ENCODE measurements at regions not wholly inside any gene's neighbourhood (a gene's known extent, or its start where the extent isn't known, plus 50 kb on each side); places are given as distances from the start of the nearest gene placed in this dataset.

DNA sequence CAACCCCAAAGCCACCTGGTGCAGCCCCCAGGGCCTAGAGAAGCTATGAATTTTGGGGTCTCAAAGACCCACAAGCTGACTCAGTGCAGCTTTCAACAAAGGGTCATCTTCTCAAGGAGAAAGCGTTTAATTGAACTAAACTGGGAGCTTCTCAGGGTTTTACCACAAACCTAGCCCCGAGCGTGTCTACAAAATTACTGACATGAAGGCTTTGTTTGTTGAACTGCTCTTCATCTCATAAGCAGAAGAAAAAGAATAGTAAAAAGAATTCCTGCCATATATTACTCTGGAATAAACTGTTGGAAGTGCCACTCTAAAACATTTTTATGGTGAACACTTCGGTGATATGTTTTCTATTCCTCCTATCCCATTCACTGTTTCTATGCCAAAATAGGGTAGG is 50.8 kb upstream of the INCENP start:
- ATAC-seq (ENCODE audit: low read depth in 2 of 2) (no peak), DNase-seq (no peak)
- Mint-ChIP-seq H3K4me3 (no peak overlapping the region), H3K9me3 (no peaks in the 10 kb centered on the region), H3K27me3 (peaks cover 0 to 15% (median 14%) of the 10 kb centered on the region in 3 donors), H3K27ac (no peak overlapping the region), H3K4me1 (no peaks in the 10 kb centered on the region), H3K36me3 (no peaks in the 10 kb centered on the region)

DNA sequence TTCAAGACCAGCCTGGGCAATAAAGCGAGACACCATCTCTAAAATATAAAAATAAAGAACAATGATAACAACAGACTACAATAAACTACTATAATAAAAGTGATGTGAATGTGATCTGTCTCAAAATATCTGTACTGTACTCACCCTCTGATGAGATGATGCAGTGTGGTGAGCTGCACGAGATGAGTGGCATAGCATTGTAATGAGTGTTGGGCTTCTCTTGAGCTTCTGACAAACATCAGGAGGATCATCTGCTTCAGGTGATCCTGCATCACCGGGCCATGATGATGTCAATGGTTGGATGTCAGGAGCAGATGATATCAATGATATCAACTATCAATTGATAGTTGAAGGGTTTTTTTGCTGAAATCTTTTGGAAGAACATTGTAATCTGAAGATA is 52.4 kb upstream of the INCENP start:
- ATAC-seq (ENCODE audit: low read depth in 2 of 2) = no peak
- H3K4me3 Mint-ChIP-seq = no peak overlapping the region
- no peaks in the 10 kb centered on the region for H3K9me3 Mint-ChIP-seq
- H3K27ac Mint-ChIP-seq = no peak overlapping the region
- DNase-seq = no peak
- no peaks in the 10 kb centered on the region for H3K4me1 Mint-ChIP-seq
- H3K27me3 Mint-ChIP-seq = peaks cover 0 to 19% (median 14%) of the 10 kb centered on the region in 3 donors
- H3K36me3 Mint-ChIP-seq = no peaks in the 10 kb centered on the region

DNA sequence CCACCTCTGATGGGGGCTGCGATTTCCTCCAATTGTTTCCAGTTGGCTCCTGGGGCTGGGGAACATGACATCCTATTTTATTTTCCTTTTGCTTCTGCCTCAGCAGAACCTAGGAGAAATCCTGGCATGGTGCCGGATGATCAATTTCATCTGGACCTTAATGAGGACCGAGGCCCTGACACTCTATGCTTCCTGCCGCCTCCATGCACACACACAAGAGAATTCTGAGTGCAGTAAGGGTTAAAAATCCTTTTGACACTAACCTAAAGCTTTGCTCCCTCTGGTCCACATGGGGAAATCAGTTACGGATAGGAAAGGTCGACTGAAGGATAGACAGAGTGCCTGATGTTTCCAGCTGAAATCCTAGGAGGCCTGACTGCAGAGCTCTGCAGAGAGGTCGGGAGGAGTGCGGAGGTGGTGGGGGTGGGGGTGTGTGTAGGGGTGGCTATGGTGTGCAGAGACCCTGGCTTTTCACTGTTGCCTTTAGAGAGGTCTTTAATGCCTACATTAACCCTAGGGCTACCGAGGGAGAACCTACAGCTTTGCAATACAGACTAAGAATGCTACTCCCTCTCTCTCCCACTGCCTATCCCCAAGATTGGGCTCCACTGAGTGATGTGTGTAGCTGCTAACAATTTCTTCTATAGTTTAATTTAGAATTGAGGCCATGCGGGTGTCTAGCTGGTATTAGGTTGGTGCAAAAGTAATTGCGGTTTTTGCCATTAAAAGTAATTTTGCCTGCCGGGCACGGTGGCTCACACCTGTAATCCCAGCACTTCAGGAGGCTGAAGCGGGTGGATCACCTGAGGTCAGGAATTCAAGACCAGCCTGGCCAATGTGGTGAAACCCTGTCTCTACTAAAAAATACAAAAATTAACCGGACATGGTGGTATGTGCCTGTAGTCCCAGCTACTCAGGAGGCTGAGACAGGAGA is 53.6 kb upstream of the INCENP start:
- Mint-ChIP-seq H3K36me3 (no peaks in the 10 kb centered on the region), H3K4me1 (no peaks in the 10 kb centered on the region), H3K27me3 (peaks cover 0 to 19% (median 18%) of the 10 kb centered on the region in 3 donors), H3K9me3 (no peaks in the 10 kb centered on the region), H3K27ac (peak overlapping the region in 1 of 6 donors; percentile 33), H3K4me3 (no peak overlapping the region)
- no peak for ATAC-seq (ENCODE audit: low read depth in 2 of 2)
- DNase-seq = no peak

DNA sequence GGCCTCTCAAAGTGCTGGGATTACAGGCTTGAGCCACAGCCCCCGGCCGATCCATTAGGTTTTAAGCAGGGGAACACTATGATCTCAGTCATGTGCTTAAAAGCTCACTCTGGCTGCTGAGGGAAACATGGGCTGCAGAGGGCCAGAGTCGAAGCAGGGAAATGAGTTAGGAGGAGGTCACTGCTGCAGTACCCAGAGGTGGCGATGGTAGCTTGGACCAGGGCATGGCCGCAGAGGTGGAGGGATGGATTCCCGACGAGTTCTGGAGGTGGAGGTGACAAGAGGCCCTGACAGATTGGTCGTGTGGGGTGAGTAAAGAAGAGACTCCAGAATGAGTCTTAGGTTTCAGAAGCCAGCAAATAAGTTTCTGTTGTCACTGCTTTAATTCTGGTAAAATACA is 54.4 kb upstream of the INCENP start:
- peak overlapping the region in 1 of 6 donors; percentile 65 for H3K27ac Mint-ChIP-seq
- ATAC-seq (ENCODE audit: low read depth in 2 of 2) (no peak), DNase-seq (no peak)
- H3K36me3 Mint-ChIP-seq = no peaks in the 10 kb centered on the region
- peaks cover 0 to 21% (median 19%) of the 10 kb centered on the region in 3 donors for H3K27me3 Mint-ChIP-seq
- H3K4me1 Mint-ChIP-seq = no peaks in the 10 kb centered on the region
- no peak overlapping the region for H3K4me3 Mint-ChIP-seq
- no peaks in the 10 kb centered on the region for H3K9me3 Mint-ChIP-seq

DNA sequence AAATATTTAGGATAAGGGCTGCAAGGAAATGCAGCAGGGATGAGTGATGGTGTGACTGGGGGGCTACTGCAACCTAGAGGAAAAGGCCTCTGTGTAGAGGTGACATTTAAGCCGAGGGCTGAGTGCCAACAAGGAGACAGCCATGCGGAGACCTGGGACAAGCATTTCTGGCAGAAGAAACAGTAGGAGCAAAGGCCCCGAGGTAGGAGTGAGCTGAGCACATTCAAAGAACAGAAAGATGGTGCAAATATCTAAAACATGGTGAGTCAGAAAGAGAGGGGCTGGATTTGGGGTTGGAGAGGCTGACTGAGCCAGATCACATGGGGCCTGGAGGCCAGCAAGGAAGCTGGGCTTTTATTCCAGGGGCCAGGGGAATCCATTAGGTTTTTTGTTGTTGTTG is 55.1 kb upstream of the INCENP start:
- Mint-ChIP-seq H3K4me3 (no peak overlapping the region), H3K9me3 (no peaks in the 10 kb centered on the region), H3K27me3 (peaks cover 0 to 21% (median 19%) of the 10 kb centered on the region in 3 donors), H3K27ac (no peak overlapping the region), H3K4me1 (no peaks in the 10 kb centered on the region), H3K36me3 (no peaks in the 10 kb centered on the region)
- DNase-seq (no peak), ATAC-seq (ENCODE audit: low read depth in 2 of 2) (no peak)

DNA sequence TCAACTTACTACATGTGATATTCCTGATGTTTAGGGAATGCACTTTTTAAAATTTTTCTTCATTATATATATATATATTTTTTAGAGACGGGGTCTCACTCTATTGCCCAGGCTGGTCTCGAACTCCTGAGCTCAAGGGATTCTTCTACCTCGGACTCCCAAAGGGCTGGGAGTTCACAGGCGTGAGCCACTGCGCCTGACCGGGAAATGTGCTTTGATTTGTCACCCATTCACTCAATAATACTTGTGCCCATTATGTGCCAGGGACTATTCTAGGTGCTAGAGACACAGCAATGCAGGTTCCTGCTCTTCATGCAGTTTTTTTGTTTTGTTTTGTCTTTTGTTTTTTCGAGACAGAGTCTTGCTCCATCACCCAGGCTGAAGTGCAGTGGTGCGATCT is 56.1 kb upstream of the INCENP start:
- ATAC-seq (ENCODE audit: low read depth in 2 of 2) (no peak), DNase-seq (no peak)
- Mint-ChIP-seq H3K27ac (no peak overlapping the region), H3K4me1 (no peaks in the 10 kb centered on the region), H3K9me3 (no peaks in the 10 kb centered on the region), H3K4me3 (no peak overlapping the region), H3K27me3 (peaks cover 0 to 26% (median 19%) of the 10 kb centered on the region in 3 donors), H3K36me3 (no peaks in the 10 kb centered on the region)

DNA sequence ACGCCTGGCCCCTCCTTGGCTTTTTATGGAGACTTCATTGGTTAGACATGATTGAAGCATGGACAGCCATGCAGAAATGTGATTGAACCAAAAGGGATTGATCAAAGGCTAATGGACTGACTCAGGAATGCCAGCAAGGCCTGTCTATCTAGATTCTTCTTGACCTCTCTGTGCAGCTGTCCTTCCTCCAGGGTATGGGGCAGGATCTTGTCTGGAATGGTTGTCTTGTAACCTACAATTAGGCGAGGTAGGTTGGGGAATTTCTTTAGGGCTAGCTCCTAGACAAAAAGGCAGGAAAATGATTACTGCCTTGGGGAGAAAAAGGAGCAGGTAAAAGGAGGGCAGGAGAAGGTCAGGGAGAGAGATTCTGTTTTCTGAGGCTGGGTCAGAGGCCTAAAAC is 59.6 kb upstream of the INCENP start:
- ATAC-seq (ENCODE audit: low read depth in 2 of 2) (no peak), DNase-seq (no peak)
- Mint-ChIP-seq H3K9me3 (no peaks in the 10 kb centered on the region), H3K27ac (peak overlapping the region in 1 of 6 donors; percentile 32), H3K4me1 (no peaks in the 10 kb centered on the region), H3K36me3 (no peaks in the 10 kb centered on the region), H3K27me3 (peaks cover 0 to 25% (median 15%) of the 10 kb centered on the region in 3 donors), H3K4me3 (no peak overlapping the region)

DNA sequence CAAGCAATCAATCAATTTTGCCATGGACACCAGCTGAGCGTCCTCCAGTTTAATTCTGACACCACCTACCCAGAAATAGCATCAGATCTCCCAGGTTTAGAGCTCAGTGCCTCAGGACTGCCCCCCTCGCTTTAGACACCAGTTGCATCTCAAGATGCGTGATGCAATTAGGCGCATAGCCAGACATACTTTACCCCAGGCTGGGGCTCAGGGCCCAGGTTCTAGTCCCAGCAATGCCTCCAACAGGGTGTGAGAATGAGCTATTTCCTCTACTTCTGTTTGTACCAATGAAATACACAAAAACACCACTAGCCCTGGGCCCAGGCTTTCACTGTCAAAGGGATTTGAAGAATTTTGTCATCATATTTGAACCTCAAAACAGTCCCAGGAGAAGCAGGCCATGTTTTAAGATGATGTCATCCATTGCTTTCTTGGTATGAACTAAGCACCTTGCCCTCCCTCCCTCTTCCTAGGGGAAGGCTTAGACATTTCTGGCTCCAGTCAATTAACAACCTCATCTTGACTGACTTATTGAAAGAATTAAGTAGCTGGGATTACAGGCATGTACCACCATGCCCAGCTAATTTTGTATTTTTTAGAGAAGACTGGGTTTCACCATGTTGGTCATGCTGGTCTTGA is 61.5 kb upstream of the INCENP start:
- no peaks in the 10 kb centered on the region for H3K9me3 Mint-ChIP-seq
- H3K4me3 Mint-ChIP-seq = no peak overlapping the region
- DNase-seq (no peak), ATAC-seq (ENCODE audit: low read depth in 2 of 2) (no peak)
- H3K4me1 Mint-ChIP-seq = no peaks in the 10 kb centered on the region
- no peaks in the 10 kb centered on the region for H3K36me3 Mint-ChIP-seq
- peaks cover 0 to 16% (median 1%) of the 10 kb centered on the region in 3 donors for H3K27me3 Mint-ChIP-seq
- peak overlapping the region in 2 of 6 donors; percentile 44 to 50 for H3K27ac Mint-ChIP-seq

DNA sequence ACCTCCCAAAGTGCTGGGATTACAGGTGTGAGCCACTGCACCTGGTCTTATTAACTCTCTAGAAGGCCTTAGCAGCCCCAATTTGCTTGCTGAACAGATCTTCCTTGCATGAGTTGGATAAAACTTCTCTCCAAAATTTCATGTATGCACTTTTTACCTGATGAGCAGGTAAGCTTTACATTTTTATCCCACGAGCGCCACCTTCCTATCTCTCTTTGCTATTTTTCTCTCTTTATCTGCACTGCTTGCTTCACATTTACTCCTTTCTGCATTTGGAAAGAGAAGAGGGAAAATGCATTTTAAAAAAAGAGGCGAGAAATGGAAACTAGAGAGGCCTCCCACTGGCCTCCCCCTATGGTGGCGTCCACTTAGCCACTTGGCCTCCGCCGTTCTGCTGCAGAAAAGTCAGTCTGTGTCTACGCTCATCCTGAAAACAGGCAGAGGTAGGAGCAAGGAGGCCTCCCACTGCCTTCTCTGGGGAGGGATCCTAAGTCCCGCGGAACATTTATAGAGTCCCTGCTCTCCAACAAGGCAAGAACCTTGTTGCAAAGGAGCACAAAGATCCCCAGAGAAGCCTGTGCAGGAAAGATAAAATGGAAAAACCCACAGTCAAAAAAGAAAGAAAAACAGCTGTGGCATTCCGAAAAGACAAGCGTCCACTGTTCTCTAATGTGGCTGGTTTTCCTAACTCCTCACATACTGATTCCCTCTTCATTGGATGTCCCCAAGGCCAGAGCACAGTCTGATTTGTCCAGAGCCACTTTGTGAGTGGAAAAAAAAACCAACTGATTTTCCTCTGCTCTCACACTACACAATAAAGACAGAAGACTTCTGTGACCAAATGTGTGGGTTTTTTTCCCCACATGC is 62.2 kb upstream of the INCENP start:
- Mint-ChIP-seq H3K9me3 (no peaks in the 10 kb centered on the region), H3K4me1 (no peaks in the 10 kb centered on the region), H3K27me3 (peaks cover 0 to 16% (median 0%) of the 10 kb centered on the region in 3 donors), H3K36me3 (no peaks in the 10 kb centered on the region), H3K27ac (peak overlapping the region in 2 of 6 donors; percentile 44 to 59), H3K4me3 (no peak overlapping the region)
- ATAC-seq (ENCODE audit: low read depth in 2 of 2) (no peak), DNase-seq (no peak)

DNA sequence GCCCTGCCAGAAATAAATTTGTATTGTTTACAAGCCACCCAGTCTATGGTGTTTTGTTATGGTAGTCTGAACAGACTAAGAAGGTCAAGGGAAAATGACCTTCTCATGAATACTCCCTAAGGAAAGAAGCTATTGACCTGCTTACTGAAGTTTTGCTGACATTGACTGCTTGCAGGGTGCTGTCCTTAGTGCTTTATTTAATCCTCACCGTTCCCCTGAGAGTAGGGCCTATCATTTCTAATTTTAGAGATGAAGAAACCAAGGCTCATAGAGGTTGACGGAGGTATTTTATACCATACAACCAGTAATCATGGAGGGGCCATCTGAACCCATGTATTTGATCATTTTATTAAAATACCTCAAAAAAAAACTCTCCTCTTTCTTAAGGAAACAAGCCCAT is 66.7 kb upstream of the INCENP start:
- Mint-ChIP-seq H3K27ac (no peak overlapping the region), H3K27me3 (peaks cover 12 to 26% (median 21%) of the 10 kb centered on the region in 3 donors), H3K4me3 (no peak overlapping the region), H3K36me3 (no peaks in the 10 kb centered on the region), H3K4me1 (no peaks in the 10 kb centered on the region), H3K9me3 (peaks cover 0 to 3% (median 0%) of the 10 kb centered on the region in 7 donors)
- no peak for ATAC-seq (ENCODE audit: low read depth in 2 of 2)
- DNase-seq = no peak

DNA sequence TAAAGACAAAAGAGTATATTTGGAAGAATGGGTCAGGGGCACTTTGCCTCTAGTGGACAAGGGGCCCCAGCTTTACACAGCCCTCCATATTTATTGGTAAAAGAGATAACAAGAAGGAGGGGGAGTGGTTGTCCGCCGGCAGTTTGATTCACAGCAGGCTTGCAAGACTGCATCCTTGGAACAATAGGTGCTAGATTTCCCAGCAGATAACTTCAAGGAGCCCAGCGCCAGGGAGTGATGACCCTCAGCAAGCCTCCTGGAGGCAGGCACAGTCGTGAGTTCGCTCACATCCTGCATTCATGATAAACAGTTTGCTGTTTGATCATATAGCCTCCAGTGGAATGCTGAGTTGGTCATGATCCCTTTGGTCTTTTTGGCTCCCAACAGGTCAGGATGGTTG is 67.8 kb upstream of the INCENP start:
- H3K27ac Mint-ChIP-seq = peak overlapping the region in 1 of 6 donors; percentile 49
- DNase-seq = no peak
- no peaks in the 10 kb centered on the region for H3K36me3 Mint-ChIP-seq

DNA sequence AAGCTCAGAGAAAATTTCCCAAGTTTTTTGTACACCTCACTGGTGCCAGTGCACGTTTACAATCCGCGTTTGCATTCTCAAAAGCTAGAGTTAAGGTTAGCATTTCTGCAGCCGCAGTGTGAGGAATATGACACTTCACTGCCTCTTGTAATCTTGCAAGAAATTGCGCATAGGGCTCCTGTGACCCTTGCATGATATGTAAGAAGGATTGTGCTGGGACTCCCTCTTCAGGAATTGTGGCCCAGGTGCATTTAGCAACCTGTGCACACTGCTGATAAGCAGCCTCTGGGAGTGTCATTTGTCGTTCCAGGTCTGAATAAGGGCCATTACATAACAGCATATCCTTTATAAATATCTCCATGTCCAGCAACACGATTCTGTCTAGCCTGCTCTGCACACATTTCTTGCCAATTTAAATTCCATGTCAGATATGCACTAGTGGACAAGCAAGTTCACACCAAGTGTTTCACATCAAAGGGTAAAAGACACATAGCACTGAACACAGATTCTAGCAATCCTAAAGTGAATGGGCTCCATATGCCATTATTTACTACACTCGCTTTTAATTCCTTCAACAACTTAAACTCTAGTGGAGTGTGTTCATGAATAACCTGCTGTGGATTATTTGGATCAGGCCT is 69.2 kb upstream of the INCENP start:
- Mint-ChIP-seq H3K4me1 (no peaks in the 10 kb centered on the region), H3K36me3 (no peaks in the 10 kb centered on the region), H3K4me3 (no peak overlapping the region), H3K9me3 (peaks cover 0 to 3% (median 0%) of the 10 kb centered on the region in 7 donors), H3K27ac (peak overlapping the region in 1 of 6 donors; percentile 57), H3K27me3 (peaks cover 13 to 26% (median 24%) of the 10 kb centered on the region in 3 donors)
- ATAC-seq (ENCODE audit: low read depth in 2 of 2) (no peak), DNase-seq (no peak)

More for the DNA sequence above, 67.8 kb upstream of the INCENP start:
- peaks cover 10 to 26% (median 24%) of the 10 kb centered on the region in 3 donors for H3K27me3 Mint-ChIP-seq
- no peak overlapping the region for H3K4me3 Mint-ChIP-seq
- no peaks in the 10 kb centered on the region for H3K4me1 Mint-ChIP-seq
- peaks cover 0 to 3% (median 0%) of the 10 kb centered on the region in 7 donors for H3K9me3 Mint-ChIP-seq
- ATAC-seq (ENCODE audit: low read depth in 2 of 2) = no peak

DNA sequence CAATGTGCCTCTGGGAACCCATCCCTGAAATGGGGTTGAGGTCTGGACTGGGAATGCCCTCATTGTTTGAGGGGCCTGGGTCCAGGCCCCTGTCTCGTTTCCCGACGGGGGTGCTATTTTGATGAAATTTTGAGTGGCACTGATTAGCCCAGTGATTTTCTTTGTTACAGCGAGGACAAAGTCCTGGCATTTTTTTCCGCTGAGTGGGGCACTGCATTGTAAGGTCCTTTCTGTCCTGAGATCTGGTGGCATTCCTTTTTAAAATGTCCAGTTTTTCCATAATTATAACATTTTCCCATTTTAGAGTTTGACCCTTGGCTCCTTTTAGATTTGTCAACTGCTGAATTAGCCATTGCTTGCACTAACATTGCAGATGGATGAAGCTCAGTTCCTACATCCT is 69.7 kb upstream of the INCENP start:
- Mint-ChIP-seq H3K4me3 (no peak overlapping the region), H3K4me1 (no peaks in the 10 kb centered on the region), H3K27me3 (peaks cover 18 to 27% (median 26%) of the 10 kb centered on the region in 3 donors), H3K36me3 (no peaks in the 10 kb centered on the region), H3K27ac (no peak overlapping the region), H3K9me3 (peaks cover 0 to 3% (median 0%) of the 10 kb centered on the region in 7 donors)
- no peak for ATAC-seq (ENCODE audit: low read depth in 2 of 2)
- DNase-seq = no peak

Data from naive B cell (primary cell).